Body of pancreas (tissue), 4 donors: ENCODE measurements at regions not wholly inside any gene's neighbourhood (a gene's known extent, or its start where the extent isn't known, plus 50 kb on each side); places are given as distances from the start of the nearest gene placed in this dataset.
"Not testable (repeated sequence)": the region's sequence is repeated elsewhere in the genome, so short reads cannot be mapped to it uniquely, and the experiment has no call there.

Source experiments
- ATAC-seq: fragments of 150-250 bp; one replicate; pipeline ENCODE4 v1.9.1; 2016
- DNase-seq, 4 donors: peaks; one replicate each; pipeline ENCODE4 v3.0.0-alpha.2; 2019
- H3K27ac ChIP-seq, 4 donors: fragments of 200-600 bp; sonication (generic); 1 replicate in 3 of 4; 2 replicates in 1 of 4; pipeline versions ENCODE4 v1.5.1 to v1.6.1; 2016 to 2019; ENCODE audit warnings: mild to moderate bottlenecking in 1 of 4, mixed read lengths in 1 of 4, moderate library complexity in 1 of 4
- H3K27me3 ChIP-seq, 2 donors: fragments of 200-600 bp; sonication (generic); one replicate each; pipeline ENCODE4 v1.6.0; 2016; ENCODE audit warnings: mild to moderate bottlenecking in 1 of 2
- H3K36me3 ChIP-seq, 2 donors: fragments of 200-600 bp; sonication (generic); replicated peaks in 1 of 2; 2 replicates each; pipeline ENCODE4 v1.5.1; 2016; ENCODE audit warnings: low read depth in 2 of 2; ENCODE audit not compliant: insufficient read depth in 1 of 2
- H3K4me1 ChIP-seq: fragments of 200-600 bp; sonication (generic); one replicate; pipeline ENCODE4 v1.6.0; 2016
- H3K4me3 ChIP-seq, 2 donors: fragments of 200-600 bp; sonication (generic); 1 replicate in 1 of 2; 2 replicates in 1 of 2; pipeline ENCODE4 v1.5.1; 2016 to 2019
- H3K9me3 ChIP-seq, 3 donors: fragments of 200-600 bp; sonication (generic); 1 replicate in 2 of 3; 2 replicates in 1 of 3; pipeline ENCODE4 v1.5.1; 2016
- POLR2A ChIP-seq, 3 donors: fragments of 450-650 bp; IDR thresholded peaks; one replicate each; pipeline ENCODE4 v1.6.1; 2016; ENCODE audit warnings: antibody characterized with exemption in 3 of 3, mild to moderate bottlenecking in 2 of 3
- WGBS, 2 donors: methylation state at CpG; one replicate each; pipeline ENCODE4 v1.1.5; 2017; 5-methylcytosine and 5-hydroxymethylcytosine counted together
- intact Hi-C: fragments of 100-400 bp; cut with DNase I; formaldehyde crosslinking; loops from one replicate; pipeline ENCODE4 v1.15.1; 2023
- TF ChIP-seq, protein P1 (sequence below), 7 experiments: fragments of 450-650 bp in 4 of 7; fragments of 200-600 bp in 3 of 7; sonication (generic) in 3 of 7; IDR thresholded peaks; one replicate each; pipeline ENCODE4 v1.5.1; 2016 to 2019; ENCODE audit warnings: antibody characterized with exemption in 7 of 7

DNA sequence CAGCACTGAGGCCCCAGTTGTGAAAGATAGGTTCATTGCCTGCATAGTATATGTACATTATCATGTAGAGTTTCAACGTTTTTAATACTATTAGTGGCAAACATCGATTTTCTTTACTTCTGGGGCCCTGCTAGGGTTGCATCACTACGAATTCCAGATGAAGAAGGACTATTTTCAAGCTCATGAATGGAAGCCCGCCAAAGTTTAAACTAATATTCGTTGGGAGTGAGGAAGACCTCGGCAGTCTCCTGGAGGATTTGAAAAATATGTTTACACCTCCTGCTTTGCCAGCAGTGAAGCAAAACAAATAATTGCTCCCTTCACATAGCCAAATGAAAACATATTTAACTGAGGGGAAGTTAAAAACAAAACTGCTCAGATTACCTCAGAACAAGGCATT, 672.9 kb upstream of the NOVA1 start:
- no peak overlapping the region for H3K27ac ChIP-seq
- DNase-seq = no peak
- no peaks in the 10 kb centered on the region for H3K36me3 ChIP-seq
- ATAC-seq = no peak
- TF ChIP-seq, protein P1, sequence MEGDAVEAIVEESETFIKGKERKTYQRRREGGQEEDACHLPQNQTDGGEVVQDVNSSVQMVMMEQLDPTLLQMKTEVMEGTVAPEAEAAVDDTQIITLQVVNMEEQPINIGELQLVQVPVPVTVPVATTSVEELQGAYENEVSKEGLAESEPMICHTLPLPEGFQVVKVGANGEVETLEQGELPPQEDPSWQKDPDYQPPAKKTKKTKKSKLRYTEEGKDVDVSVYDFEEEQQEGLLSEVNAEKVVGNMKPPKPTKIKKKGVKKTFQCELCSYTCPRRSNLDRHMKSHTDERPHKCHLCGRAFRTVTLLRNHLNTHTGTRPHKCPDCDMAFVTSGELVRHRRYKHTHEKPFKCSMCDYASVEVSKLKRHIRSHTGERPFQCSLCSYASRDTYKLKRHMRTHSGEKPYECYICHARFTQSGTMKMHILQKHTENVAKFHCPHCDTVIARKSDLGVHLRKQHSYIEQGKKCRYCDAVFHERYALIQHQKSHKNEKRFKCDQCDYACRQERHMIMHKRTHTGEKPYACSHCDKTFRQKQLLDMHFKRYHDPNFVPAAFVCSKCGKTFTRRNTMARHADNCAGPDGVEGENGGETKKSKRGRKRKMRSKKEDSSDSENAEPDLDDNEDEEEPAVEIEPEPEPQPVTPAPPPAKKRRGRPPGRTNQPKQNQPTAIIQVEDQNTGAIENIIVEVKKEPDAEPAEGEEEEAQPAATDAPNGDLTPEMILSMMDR (IDR thresholded peaks at IDR 0.05) = no peak
- no peak for TF ChIP-seq POLR2A (IDR thresholded peaks at IDR 0.05)
- intact Hi-C loops = no loop called here
- H3K4me1 ChIP-seq = no peaks in the 10 kb centered on the region
- WGBS, 2 donors = 43 to 45% methylated on average over 6 of the region's 6 CpGs
- H3K9me3 ChIP-seq = no peaks in the 10 kb centered on the region
- H3K27me3 ChIP-seq = no peaks in the 10 kb centered on the region
- H3K4me3 ChIP-seq = no peak overlapping the region

DNA sequence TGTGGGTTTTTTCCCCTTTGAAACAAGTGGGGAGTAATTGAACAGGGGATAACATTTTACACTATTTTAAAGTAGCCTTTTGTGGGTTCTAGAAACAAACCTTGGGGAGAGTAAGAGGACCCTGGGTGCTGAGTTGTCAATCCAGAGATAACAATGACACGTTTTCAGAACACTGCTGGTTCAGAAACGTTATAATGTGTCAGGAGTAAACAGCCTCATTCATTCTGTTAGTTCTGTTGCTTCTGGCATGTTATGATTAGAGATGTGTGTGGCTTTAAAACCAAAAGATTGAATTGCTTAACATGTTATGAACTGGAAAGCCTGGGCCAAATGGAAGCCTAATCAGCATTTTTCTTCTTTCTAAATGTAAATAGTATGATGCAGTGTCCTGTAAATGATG, 680.5 kb upstream of the NOVA1 start:
- Histone ChIP-seq H3K9me3 (no peaks in the 10 kb centered on the region), H3K4me3 (no peak overlapping the region), H3K36me3 (no peaks in the 10 kb centered on the region), H3K27ac (no peak overlapping the region), H3K4me1 (no peaks in the 10 kb centered on the region), H3K27me3 (no peaks in the 10 kb centered on the region)
- DNase-seq (no peak), ATAC-seq (no peak)
- 6 to 12% methylated on average over 2 of the region's 2 CpGs for WGBS, 2 donors
- intact Hi-C loops = no loop called here
- TF ChIP-seq POLR2A (IDR thresholded peaks at IDR 0.05) = no peak
- TF ChIP-seq, protein P1 (IDR thresholded peaks at IDR 0.05) = no peak

- Histone ChIP-seq H3K27ac (no peak overlapping the region), H3K9me3 (no peaks in the 10 kb centered on the region), H3K27me3 (no peaks in the 10 kb centered on the region), H3K4me1 (no peaks in the 10 kb centered on the region), H3K36me3 (no peaks in the 10 kb centered on the region), H3K4me3 (no peak overlapping the region)
- no peak for DNase-seq
- intact Hi-C loops = no loop called here
- TF ChIP-seq, protein P1 (IDR thresholded peaks at IDR 0.05) = no peak
- ATAC-seq = no peak
Observed at GRCh38 chr14:27305441-27305945, 707.7 kb upstream of the NOVA1 start.

DNA sequence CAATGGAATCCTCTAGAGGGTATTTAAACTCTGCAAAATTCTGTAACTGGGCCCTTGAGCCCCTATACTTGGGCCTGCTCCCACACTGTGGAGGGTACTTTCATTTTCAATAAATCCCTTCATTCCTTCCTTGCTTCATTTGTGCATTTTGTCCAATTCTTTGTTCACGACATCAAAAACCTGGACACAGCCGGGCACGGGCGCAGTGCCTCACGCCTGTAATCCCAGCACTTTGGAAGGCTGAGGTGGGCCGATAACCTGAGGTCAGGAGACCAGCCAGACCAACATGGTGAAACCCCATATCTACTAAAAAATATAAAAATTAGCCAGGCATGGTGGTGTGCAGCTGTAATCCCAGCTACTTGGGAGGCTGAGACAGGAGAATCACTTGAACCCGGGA, 714.9 kb upstream of the NOVA1 start:
- ATAC-seq, DNase-seq, H3K4me1 ChIP-seq, H3K27ac ChIP-seq, intact Hi-C loops, H3K36me3 ChIP-seq, H3K4me3 ChIP-seq, H3K9me3 ChIP-seq, H3K27me3 ChIP-seq: not testable (repeated sequence)
- WGBS, 2 donors = 93 to 97% methylated on average over 7 of the region's 7 CpGs

DNA sequence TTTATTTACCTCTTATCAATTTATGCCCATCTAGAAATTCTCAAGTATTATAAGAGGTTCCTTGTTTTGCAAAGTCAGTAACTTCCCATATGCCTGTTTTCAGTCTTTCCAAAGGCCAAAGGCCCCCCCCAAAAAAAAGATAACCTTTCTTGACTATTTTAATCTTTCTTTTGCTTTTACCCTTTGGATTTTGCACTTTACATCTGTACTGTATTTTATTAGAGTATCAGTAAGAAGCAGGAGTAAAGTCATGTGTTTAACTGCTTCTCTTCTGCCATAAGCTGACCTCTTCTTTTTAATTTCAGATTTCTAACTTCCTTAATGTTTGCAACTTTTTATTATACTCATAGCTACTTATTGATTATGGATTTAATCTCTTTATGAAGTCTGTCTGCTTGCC, 716.4 kb upstream of the NOVA1 start:
- no peaks in the 10 kb centered on the region for H3K9me3 ChIP-seq
- no peaks in the 10 kb centered on the region for H3K4me1 ChIP-seq
- H3K36me3 ChIP-seq = no peaks in the 10 kb centered on the region
- intact Hi-C loops = no loop called here
- TF ChIP-seq POLR2A (IDR thresholded peaks at IDR 0.05) = no peak
- TF ChIP-seq, protein P1 (IDR thresholded peaks at IDR 0.05) = no peak
- ATAC-seq (no peak), DNase-seq (no peak)
- H3K27me3 ChIP-seq = no peaks in the 10 kb centered on the region
- no peak overlapping the region for H3K4me3 ChIP-seq
- H3K27ac ChIP-seq = no peak overlapping the region
